ENCODE measurements at regions not wholly inside any gene's neighbourhood (a gene's known extent, or its start where the extent isn't known, plus 50 kb on each side); places are given as distances from the start of the nearest gene placed in this dataset.

DNA sequence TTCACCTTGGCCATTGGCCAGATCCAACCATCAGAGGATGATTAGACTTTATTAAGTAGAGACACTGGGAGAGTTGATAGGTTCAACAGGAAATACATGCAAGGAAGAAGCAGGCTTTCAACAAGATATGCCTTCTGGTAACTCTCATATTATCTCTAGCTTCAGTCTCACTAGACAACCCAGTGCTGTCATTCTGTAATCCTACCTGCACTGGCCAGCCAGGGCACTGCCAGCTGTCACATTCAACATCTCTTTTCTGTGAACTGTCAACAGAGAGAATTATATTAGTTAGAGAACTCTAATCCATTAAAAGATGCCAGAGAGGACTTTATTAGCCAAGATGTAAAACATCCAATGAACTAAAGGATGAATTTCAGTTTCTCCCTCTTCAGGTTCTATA lies 337.9 kb upstream of the JAG1 start:
- TF ChIP-seq, protein P1, sequence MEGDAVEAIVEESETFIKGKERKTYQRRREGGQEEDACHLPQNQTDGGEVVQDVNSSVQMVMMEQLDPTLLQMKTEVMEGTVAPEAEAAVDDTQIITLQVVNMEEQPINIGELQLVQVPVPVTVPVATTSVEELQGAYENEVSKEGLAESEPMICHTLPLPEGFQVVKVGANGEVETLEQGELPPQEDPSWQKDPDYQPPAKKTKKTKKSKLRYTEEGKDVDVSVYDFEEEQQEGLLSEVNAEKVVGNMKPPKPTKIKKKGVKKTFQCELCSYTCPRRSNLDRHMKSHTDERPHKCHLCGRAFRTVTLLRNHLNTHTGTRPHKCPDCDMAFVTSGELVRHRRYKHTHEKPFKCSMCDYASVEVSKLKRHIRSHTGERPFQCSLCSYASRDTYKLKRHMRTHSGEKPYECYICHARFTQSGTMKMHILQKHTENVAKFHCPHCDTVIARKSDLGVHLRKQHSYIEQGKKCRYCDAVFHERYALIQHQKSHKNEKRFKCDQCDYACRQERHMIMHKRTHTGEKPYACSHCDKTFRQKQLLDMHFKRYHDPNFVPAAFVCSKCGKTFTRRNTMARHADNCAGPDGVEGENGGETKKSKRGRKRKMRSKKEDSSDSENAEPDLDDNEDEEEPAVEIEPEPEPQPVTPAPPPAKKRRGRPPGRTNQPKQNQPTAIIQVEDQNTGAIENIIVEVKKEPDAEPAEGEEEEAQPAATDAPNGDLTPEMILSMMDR (IDR thresholded peaks at IDR 0.05): no peak
- TF ChIP-seq POLR2A (IDR thresholded peaks at IDR 0.05): no peak

Data from lower leg skin (tissue), 3 donors.